ENCODE measurements at regions not wholly inside any gene's neighbourhood (a gene's known extent, or its start where the extent isn't known, plus 50 kb on each side); places are given as distances from the start of the nearest gene placed in this dataset.

GRCh38 chrX:1026263-1027015 lies 186.0 kb downstream of the CRLF2 start:
- TF ChIP-seq POLR2AphosphoS5 (IDR thresholded peaks at IDR 0.05; ENCODE audit: low read depth): no peak
- TF ChIP-seq, protein P1, sequence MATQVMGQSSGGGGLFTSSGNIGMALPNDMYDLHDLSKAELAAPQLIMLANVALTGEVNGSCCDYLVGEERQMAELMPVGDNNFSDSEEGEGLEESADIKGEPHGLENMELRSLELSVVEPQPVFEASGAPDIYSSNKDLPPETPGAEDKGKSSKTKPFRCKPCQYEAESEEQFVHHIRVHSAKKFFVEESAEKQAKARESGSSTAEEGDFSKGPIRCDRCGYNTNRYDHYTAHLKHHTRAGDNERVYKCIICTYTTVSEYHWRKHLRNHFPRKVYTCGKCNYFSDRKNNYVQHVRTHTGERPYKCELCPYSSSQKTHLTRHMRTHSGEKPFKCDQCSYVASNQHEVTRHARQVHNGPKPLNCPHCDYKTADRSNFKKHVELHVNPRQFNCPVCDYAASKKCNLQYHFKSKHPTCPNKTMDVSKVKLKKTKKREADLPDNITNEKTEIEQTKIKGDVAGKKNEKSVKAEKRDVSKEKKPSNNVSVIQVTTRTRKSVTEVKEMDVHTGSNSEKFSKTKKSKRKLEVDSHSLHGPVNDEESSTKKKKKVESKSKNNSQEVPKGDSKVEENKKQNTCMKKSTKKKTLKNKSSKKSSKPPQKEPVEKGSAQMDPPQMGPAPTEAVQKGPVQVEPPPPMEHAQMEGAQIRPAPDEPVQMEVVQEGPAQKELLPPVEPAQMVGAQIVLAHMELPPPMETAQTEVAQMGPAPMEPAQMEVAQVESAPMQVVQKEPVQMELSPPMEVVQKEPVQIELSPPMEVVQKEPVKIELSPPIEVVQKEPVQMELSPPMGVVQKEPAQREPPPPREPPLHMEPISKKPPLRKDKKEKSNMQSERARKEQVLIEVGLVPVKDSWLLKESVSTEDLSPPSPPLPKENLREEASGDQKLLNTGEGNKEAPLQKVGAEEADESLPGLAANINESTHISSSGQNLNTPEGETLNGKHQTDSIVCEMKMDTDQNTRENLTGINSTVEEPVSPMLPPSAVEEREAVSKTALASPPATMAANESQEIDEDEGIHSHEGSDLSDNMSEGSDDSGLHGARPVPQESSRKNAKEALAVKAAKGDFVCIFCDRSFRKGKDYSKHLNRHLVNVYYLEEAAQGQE (IDR thresholded peaks at IDR 0.05; ENCODE audit: unreplicated experiment): no peak
- TF ChIP-seq, protein P2, sequence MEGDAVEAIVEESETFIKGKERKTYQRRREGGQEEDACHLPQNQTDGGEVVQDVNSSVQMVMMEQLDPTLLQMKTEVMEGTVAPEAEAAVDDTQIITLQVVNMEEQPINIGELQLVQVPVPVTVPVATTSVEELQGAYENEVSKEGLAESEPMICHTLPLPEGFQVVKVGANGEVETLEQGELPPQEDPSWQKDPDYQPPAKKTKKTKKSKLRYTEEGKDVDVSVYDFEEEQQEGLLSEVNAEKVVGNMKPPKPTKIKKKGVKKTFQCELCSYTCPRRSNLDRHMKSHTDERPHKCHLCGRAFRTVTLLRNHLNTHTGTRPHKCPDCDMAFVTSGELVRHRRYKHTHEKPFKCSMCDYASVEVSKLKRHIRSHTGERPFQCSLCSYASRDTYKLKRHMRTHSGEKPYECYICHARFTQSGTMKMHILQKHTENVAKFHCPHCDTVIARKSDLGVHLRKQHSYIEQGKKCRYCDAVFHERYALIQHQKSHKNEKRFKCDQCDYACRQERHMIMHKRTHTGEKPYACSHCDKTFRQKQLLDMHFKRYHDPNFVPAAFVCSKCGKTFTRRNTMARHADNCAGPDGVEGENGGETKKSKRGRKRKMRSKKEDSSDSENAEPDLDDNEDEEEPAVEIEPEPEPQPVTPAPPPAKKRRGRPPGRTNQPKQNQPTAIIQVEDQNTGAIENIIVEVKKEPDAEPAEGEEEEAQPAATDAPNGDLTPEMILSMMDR (conservative IDR thresholded peaks at IDR 0.05; ENCODE audit: low read depth in 2 of 2): no peak
- TF ChIP-seq EZH2 (IDR thresholded peaks at IDR 0.05; ENCODE audit: low read depth, unreplicated experiment): no peak

Measured in GM23338 (cell line).